GM23338 (cell line): ENCODE measurements at regions not wholly inside any gene's neighbourhood (a gene's known extent, or its start where the extent isn't known, plus 50 kb on each side); places are given as distances from the start of the nearest gene placed in this dataset.

Experiments
- CREB1 ChIP-seq: fragments of 250-450 bp; sonication (Bioruptor Pico); IDR thresholded peaks from 2 replicates; pipeline ENCODE4 v1.5.0; 2020; ENCODE audit warnings: low read depth, mild to moderate bottlenecking, moderate library complexity
- EZH2 ChIP-seq: fragments of 200-600 bp; sonication (generic); IDR thresholded peaks from one replicate; pipeline ENCODE4 v1.8.0; 2017; ENCODE audit warnings: antibody characterized with exemption, mild to moderate bottlenecking, low read depth; ENCODE audit not compliant: unreplicated experiment
- JUNB ChIP-seq: IDR thresholded peaks from one replicate; pipeline ENCODE4 v1.6.1; 2016; ENCODE audit warnings: antibody characterized with exemption; ENCODE audit not compliant: unreplicated experiment
- POLR2AphosphoS5 ChIP-seq: IDR thresholded peaks from 2 replicates; pipeline ENCODE4 v1.6.1; 2016; ENCODE audit warnings: antibody characterized with exemption, low read depth
- STAT1 ChIP-seq: IDR thresholded peaks from one replicate; pipeline ENCODE4 v1.6.1; 2016; ENCODE audit warnings: antibody characterized with exemption; ENCODE audit not compliant: unreplicated experiment
- TF ChIP-seq, protein P1 (sequence below): IDR thresholded peaks from one replicate; pipeline ENCODE4 v1.6.1; 2018; ENCODE audit warnings: antibody characterized with exemption; ENCODE audit not compliant: unreplicated experiment
- TF ChIP-seq, protein P2 (sequence below), 2 experiments: fragments of 200-600 bp in 1 of 2; sonication (generic) in 1 of 2; conservative IDR thresholded peaks; 2 replicates each; pipeline versions ENCODE4 v1.5.1 to v1.6.1; 2016 to 2017; ENCODE audit warnings: antibody characterized with exemption in 2 of 2, low read depth in 2 of 2, mild to moderate bottlenecking in 2 of 2, moderate library complexity in 1 of 2
- TF ChIP-seq, protein P3 (sequence below): IDR thresholded peaks from 2 replicates; pipeline ENCODE4 v1.6.1; 2016; ENCODE audit warnings: antibody characterized with exemption

DNA sequence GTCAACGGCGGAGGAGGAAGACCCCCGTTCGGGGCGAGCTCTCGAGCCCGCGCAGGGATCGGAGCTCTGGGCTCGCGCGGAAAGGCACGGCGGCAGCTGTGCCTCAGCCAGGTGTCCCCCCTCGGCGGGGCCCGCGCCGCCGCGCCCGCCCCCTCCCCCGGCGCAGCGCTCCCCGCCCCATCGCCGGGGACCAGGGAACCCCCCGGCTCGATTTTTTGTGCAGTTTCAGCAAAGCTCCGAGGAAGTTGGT, 110.0 kb downstream of the KCNRG start:
- TF ChIP-seq, protein P1, sequence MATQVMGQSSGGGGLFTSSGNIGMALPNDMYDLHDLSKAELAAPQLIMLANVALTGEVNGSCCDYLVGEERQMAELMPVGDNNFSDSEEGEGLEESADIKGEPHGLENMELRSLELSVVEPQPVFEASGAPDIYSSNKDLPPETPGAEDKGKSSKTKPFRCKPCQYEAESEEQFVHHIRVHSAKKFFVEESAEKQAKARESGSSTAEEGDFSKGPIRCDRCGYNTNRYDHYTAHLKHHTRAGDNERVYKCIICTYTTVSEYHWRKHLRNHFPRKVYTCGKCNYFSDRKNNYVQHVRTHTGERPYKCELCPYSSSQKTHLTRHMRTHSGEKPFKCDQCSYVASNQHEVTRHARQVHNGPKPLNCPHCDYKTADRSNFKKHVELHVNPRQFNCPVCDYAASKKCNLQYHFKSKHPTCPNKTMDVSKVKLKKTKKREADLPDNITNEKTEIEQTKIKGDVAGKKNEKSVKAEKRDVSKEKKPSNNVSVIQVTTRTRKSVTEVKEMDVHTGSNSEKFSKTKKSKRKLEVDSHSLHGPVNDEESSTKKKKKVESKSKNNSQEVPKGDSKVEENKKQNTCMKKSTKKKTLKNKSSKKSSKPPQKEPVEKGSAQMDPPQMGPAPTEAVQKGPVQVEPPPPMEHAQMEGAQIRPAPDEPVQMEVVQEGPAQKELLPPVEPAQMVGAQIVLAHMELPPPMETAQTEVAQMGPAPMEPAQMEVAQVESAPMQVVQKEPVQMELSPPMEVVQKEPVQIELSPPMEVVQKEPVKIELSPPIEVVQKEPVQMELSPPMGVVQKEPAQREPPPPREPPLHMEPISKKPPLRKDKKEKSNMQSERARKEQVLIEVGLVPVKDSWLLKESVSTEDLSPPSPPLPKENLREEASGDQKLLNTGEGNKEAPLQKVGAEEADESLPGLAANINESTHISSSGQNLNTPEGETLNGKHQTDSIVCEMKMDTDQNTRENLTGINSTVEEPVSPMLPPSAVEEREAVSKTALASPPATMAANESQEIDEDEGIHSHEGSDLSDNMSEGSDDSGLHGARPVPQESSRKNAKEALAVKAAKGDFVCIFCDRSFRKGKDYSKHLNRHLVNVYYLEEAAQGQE, result no peak
- TF ChIP-seq CREB1 (CRISPR knock-in tag) (no peak), EZH2 (no peak), JUNB (no peak), POLR2AphosphoS5 (no peak), STAT1 (no peak)
- TF ChIP-seq, protein P2, sequence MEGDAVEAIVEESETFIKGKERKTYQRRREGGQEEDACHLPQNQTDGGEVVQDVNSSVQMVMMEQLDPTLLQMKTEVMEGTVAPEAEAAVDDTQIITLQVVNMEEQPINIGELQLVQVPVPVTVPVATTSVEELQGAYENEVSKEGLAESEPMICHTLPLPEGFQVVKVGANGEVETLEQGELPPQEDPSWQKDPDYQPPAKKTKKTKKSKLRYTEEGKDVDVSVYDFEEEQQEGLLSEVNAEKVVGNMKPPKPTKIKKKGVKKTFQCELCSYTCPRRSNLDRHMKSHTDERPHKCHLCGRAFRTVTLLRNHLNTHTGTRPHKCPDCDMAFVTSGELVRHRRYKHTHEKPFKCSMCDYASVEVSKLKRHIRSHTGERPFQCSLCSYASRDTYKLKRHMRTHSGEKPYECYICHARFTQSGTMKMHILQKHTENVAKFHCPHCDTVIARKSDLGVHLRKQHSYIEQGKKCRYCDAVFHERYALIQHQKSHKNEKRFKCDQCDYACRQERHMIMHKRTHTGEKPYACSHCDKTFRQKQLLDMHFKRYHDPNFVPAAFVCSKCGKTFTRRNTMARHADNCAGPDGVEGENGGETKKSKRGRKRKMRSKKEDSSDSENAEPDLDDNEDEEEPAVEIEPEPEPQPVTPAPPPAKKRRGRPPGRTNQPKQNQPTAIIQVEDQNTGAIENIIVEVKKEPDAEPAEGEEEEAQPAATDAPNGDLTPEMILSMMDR (conservative IDR thresholded peaks at IDR 0.05; ENCODE audit: low read depth in 2 of 2), result no peak
- TF ChIP-seq, protein P3, sequence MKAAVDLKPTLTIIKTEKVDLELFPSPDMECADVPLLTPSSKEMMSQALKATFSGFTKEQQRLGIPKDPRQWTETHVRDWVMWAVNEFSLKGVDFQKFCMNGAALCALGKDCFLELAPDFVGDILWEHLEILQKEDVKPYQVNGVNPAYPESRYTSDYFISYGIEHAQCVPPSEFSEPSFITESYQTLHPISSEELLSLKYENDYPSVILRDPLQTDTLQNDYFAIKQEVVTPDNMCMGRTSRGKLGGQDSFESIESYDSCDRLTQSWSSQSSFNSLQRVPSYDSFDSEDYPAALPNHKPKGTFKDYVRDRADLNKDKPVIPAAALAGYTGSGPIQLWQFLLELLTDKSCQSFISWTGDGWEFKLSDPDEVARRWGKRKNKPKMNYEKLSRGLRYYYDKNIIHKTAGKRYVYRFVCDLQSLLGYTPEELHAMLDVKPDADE, result no peak
